H9 (cell line): ENCODE measurements at regions not wholly inside any gene's neighbourhood (a gene's known extent, or its start where the extent isn't known, plus 50 kb on each side); places are given as distances from the start of the nearest gene placed in this dataset.

ENCODE experiments used
- DNase-seq: peaks from one replicate; pipeline ENCODE4 v3.0.0-alpha.2; 2017
- H2AFZ ChIP-seq: one replicate; pipeline ENCODE4 v1.6.1; 2013; ENCODE audit warnings: mild to moderate bottlenecking, low read length, control low read depth, moderate library complexity
- H2AK5ac ChIP-seq: 2 replicates; pipeline ENCODE4 v1.6.1; 2013; ENCODE audit warnings: low read length, control low read depth, mixed read lengths; ENCODE audit not compliant: insufficient read length
- H2BK120ac ChIP-seq: one replicate; pipeline ENCODE4 v1.6.1; 2013; ENCODE audit warnings: low read depth, mild to moderate bottlenecking, low read length, control low read depth, inconsistent platforms; ENCODE audit not compliant: poor library complexity, severe bottlenecking
- H2BK12ac ChIP-seq: 2 replicates; pipeline ENCODE4 v1.6.1; 2013; ENCODE audit warnings: low read length, control low read depth, mixed read lengths, low read depth; ENCODE audit not compliant: insufficient read length
- H2BK15ac ChIP-seq: 2 replicates; pipeline ENCODE4 v1.6.1; 2013; ENCODE audit warnings: low read depth, low read length, control low read depth
- H2BK20ac ChIP-seq: one replicate; pipeline ENCODE4 v1.6.1; 2013; ENCODE audit warnings: low read depth, mild to moderate bottlenecking, low read length, control low read depth, inconsistent platforms; ENCODE audit not compliant: poor library complexity, severe bottlenecking
- H2BK5ac ChIP-seq: 2 replicates; pipeline ENCODE4 v1.6.1; 2013; ENCODE audit warnings: low read length, control low read depth, mixed read lengths; ENCODE audit not compliant: insufficient read length
- H3K14ac ChIP-seq: 2 replicates; pipeline ENCODE4 v1.6.1; 2013; ENCODE audit warnings: low read length, control low read depth; ENCODE audit not compliant: insufficient read depth
- H3K18ac ChIP-seq: 2 replicates; pipeline ENCODE4 v1.6.1; 2013; ENCODE audit warnings: low read depth, mild to moderate bottlenecking, mixed read lengths, low read length, control low read depth; ENCODE audit not compliant: insufficient read length
- H3K23ac ChIP-seq: 2 replicates; pipeline ENCODE4 v1.6.1; 2013; ENCODE audit warnings: low read length, control low read depth, mixed read lengths, low read depth; ENCODE audit not compliant: insufficient read length
- H3K23me2 ChIP-seq: 2 replicates; pipeline ENCODE4 v1.6.1; 2013; ENCODE audit warnings: low read depth, mild to moderate bottlenecking, mixed read lengths, low read length, control low read depth; ENCODE audit not compliant: insufficient read length, poor library complexity, severe bottlenecking
- H3K27ac ChIP-seq: 2 replicates; pipeline ENCODE4 v1.5.1; 2013; ENCODE audit warnings: low read length, control low read depth, mixed read lengths, low read depth; ENCODE audit not compliant: insufficient read length
- H3K27me3 ChIP-seq: 2 replicates; pipeline ENCODE4 v1.6.1; 2013; ENCODE audit warnings: low read length, control low read depth, inconsistent platforms; ENCODE audit not compliant: insufficient read depth
- H3K4ac ChIP-seq: 2 replicates; pipeline ENCODE4 v1.6.1; 2013; ENCODE audit warnings: low read depth, mild to moderate bottlenecking, control low read depth, inconsistent platforms, low read length, moderate library complexity
- H3K4me1 ChIP-seq: 2 replicates; pipeline ENCODE4 v1.6.1; 2013; ENCODE audit warnings: low read length, control low read depth, inconsistent platforms; ENCODE audit not compliant: insufficient read depth
- H3K4me2 ChIP-seq: 2 replicates; pipeline ENCODE4 v1.6.1; 2013; ENCODE audit warnings: low read length, control low read depth, mixed read lengths; ENCODE audit not compliant: insufficient read length, insufficient read depth
- H3K56ac ChIP-seq: 2 replicates; pipeline ENCODE4 v1.6.1; 2013; ENCODE audit warnings: low read depth, mild to moderate bottlenecking, mixed read lengths, low read length, control low read depth; ENCODE audit not compliant: insufficient read length
- H3K79me1 ChIP-seq: 2 replicates; pipeline ENCODE4 v1.6.1; 2013; ENCODE audit warnings: low read depth, mild to moderate bottlenecking, moderate library complexity, low read length, control low read depth, inconsistent platforms; ENCODE audit not compliant: insufficient read depth, poor library complexity, severe bottlenecking
- H3K79me2 ChIP-seq: 2 replicates; pipeline ENCODE4 v1.6.1; 2013; ENCODE audit warnings: low read length, control low read depth, inconsistent platforms; ENCODE audit not compliant: insufficient read depth
- H3K9ac ChIP-seq: 2 replicates; pipeline ENCODE4 v1.6.1; 2013; ENCODE audit warnings: low read length, control low read depth, mixed read lengths; ENCODE audit not compliant: insufficient read length; ENCODE audit errors: extremely low read depth
- H3K9me3 ChIP-seq: one replicate; pipeline ENCODE4 v1.6.1; 2013; ENCODE audit warnings: low read depth, low read length, inconsistent platforms; ENCODE audit not compliant: control insufficient read depth
- H3T11ph ChIP-seq: one replicate; pipeline ENCODE4 v1.6.1; 2013; ENCODE audit warnings: mild to moderate bottlenecking, low read length, control low read depth, inconsistent platforms
- H4K20me1 ChIP-seq: one replicate; pipeline ENCODE4 v1.6.1; 2013; ENCODE audit not compliant: control insufficient read depth, insufficient read length, insufficient read depth
- H4K5ac ChIP-seq: 2 replicates; pipeline ENCODE4 v1.6.1; 2013; ENCODE audit warnings: low read depth, mild to moderate bottlenecking, mixed read lengths, low read length, control low read depth; ENCODE audit not compliant: insufficient read length
- H4K8ac ChIP-seq: replicated peaks from 2 replicates; pipeline ENCODE4 v1.6.1; 2013; ENCODE audit warnings: low read length, control low read depth, mixed read lengths, low read depth; ENCODE audit not compliant: insufficient read length
- H4K91ac ChIP-seq: 2 replicates; pipeline ENCODE4 v1.6.1; 2013; ENCODE audit warnings: low read depth, mild to moderate bottlenecking, moderate library complexity, mixed read lengths, low read length, control low read depth; ENCODE audit not compliant: insufficient read length
- H3K27ac Mint-ChIP-seq, 3 experiments: 2 replicates in 2 of 3; 3 replicates in 1 of 3; pipeline ENCODE4 v1.8.0; 2020 to 2021; ENCODE audit warnings: mixed read lengths in 3 of 3, mild to moderate bottlenecking in 1 of 3, moderate library complexity in 1 of 3
- H3K27me3 Mint-ChIP-seq: 2 replicates; pipeline ENCODE4 v1.8.0; 2021; ENCODE audit warnings: low read depth, mild to moderate bottlenecking, moderate library complexity, mixed read lengths
- H3K36me3 Mint-ChIP-seq, 3 experiments: 2 replicates in 2 of 3; 3 replicates in 1 of 3; pipeline ENCODE4 v1.8.0; 2020 to 2021; ENCODE audit warnings: low read depth in 3 of 3, mixed read lengths in 3 of 3; ENCODE audit not compliant: insufficient read depth in 1 of 3
- H3K4me1 Mint-ChIP-seq, 2 experiments: 2 replicates each; pipeline ENCODE4 v1.8.0; 2020; ENCODE audit warnings: mixed read lengths in 2 of 2
- H3K4me3 Mint-ChIP-seq, 2 experiments: 2 replicates in 1 of 2; 3 replicates in 1 of 2; pipeline ENCODE4 v1.8.0; 2020 to 2021; ENCODE audit warnings: mild to moderate bottlenecking in 2 of 2, mixed read lengths in 2 of 2, moderate library complexity in 1 of 2
- H3K9me3 Mint-ChIP-seq, 2 experiments: 2 replicates in 1 of 2; 3 replicates in 1 of 2; pipeline ENCODE4 v1.8.0; 2020; ENCODE audit warnings: mild to moderate bottlenecking in 2 of 2, mixed read lengths in 2 of 2, moderate library complexity in 1 of 2
- CTCF ChIP-seq: fragments of 200-600 bp; sonication (generic); conservative IDR thresholded peaks from 3 replicates; pipeline ENCODE4 v1.8.0; 2021; ENCODE audit warnings: antibody characterized with exemption, mild to moderate bottlenecking
- WGBS: extraction: QIAGEN DNeasy Blood & Tissue Kit; methylation state at CpG from one replicate; pipeline ENCODE4 v1.1.7; 2013; ENCODE audit warnings: missing lambda C conversion rate, low lambda C conversion rate, mixed read lengths; ENCODE audit not compliant: insufficient read length; ENCODE audit errors: extremely low coverage; 5-methylcytosine and 5-hydroxymethylcytosine counted together

GRCh38 chr14:73797543-73798265, 53.9 kb upstream of the PTGR2 start:
- Histone ChIP-seq H4K20me1 (no peaks in the 10 kb centered on the region), H2BK12ac (no peak overlapping the region), H3K9ac (no peak overlapping the region), H3K4me1 (no peaks in the 10 kb centered on the region), H3K23ac (no peak overlapping the region), H3K27ac (no peak overlapping the region), H3K23me2 (no peaks in the 10 kb centered on the region), H2AK5ac (no peak overlapping the region), H4K8ac (no peak overlapping the region), H3K56ac (no peak overlapping the region), H3K18ac (no peak overlapping the region), H3K79me2 (no peaks in the 10 kb centered on the region), H3K27me3 (no peaks in the 10 kb centered on the region), H3K9me3 (no peaks in the 10 kb centered on the region), H2BK20ac (no peak overlapping the region), H2BK120ac (no peak overlapping the region), H3K79me1 (no peaks in the 10 kb centered on the region), H4K5ac (no peak overlapping the region), H3K4ac (no peak overlapping the region), H3K14ac (no peak overlapping the region), H2BK15ac (no peak overlapping the region), H3T11ph (no peak overlapping the region), H2AFZ (no peak overlapping the region), H4K91ac (no peak overlapping the region), H3K4me2 (no peak overlapping the region), H2BK5ac (no peak overlapping the region)
- Mint-ChIP-seq H3K36me3 (no peaks in the 10 kb centered on the region), H3K4me3 (no peak overlapping the region), H3K27me3 (peaks cover 17% of the 10 kb centered on the region), H3K9me3 (no peaks in the 10 kb centered on the region), H3K27ac (peak overlapping the region in 1 of 3 experiments; percentile 40; a peak in 1 of 7 replicates), H3K4me1 (peaks cover under 1 to 6% of the 10 kb centered on the region in 2 experiments; a peak in 2 of 4 replicates)
- no peak for DNase-seq
- TF ChIP-seq CTCF, result no peak
- WGBS, result no CpG with 5 or more reads among the region's 4 CpGs
